GM12878 (cell line): ENCODE measurements at regions not wholly inside any gene's neighbourhood (a gene's known extent, or its start where the extent isn't known, plus 50 kb on each side); places are given as distances from the start of the nearest gene placed in this dataset.

Source experiments
- ATAC-seq: fragments of 200-7000 bp; cut with Tn5 transposase; 3 replicates; pipeline ENCODE4 v1.9.1; 2020; ENCODE audit warnings: mild to moderate bottlenecking, moderate library complexity
- BruUV-seq: library from RNA; stranded (reverse); fragments of 400-500 nt; replicated peaks from 2 replicates; lab custom pipeline; 2021; lab: Mats Ljungman, UMichigan
- CTCF ChIA-PET: fragments of 300-600 bp; sonication (Branson Sonifier 250); formaldehyde crosslinking; extraction: SDS; loops from one replicate; lab custom pipeline; 2021; ENCODE audit warnings: inconsistent platforms; lab: Yijun Ruan, JAX
- POLR2A ChIA-PET: fragments of 350-600 bp; formaldehyde crosslinking; extraction: SDS; loops from one replicate; lab custom pipeline; 2021; ENCODE audit warnings: inconsistent platforms; lab: Charles Lee
- RAD21 ChIA-PET: fragments of 300-600 bp; sonication (Branson Sonifier 250); formaldehyde crosslinking; loops from one replicate; lab custom pipeline; 2023; ENCODE audit warnings: antibody characterized with exemption; ENCODE audit not compliant: unreplicated experiment; lab: Charles Lee
- SMC1A ChIA-PET: fragments of 300-600 bp; sonication (Branson Sonifier 250); formaldehyde crosslinking; loops from one replicate; lab custom pipeline; 2023; ENCODE audit not compliant: unreplicated experiment, uncharacterized antibody; lab: Charles Lee
- DNase-seq: peaks from one replicate; pipeline ENCODE4 v3.0.0-alpha.2; 2011; ENCODE audit warnings: low read depth, low spot score
- FAIRE-seq: peaks from 3 replicates; lab custom pipeline; 2011; peaks lifted over from hg19 to GRCh38; lab: Jason Lieb, UNC
- H2AFZ ChIP-seq: 2 replicates; pipeline ENCODE4 v1.6.0; 2011; ENCODE audit warnings: low read depth, low read length, control low read depth; ENCODE audit not compliant: control insufficient read depth
- H3K27ac ChIP-seq: 2 replicates; pipeline ENCODE4 v1.5.1; 2011; ENCODE audit warnings: control low read depth; ENCODE audit not compliant: control insufficient read depth, insufficient read depth
- H3K27me3 ChIP-seq, 2 experiments: replicated peaks in 1 of 2; 2 replicates each; pipeline versions ENCODE4 v1.6.0 to v1.6.1; 2011; ENCODE audit warnings: low read length in 1 of 2; ENCODE audit not compliant: control insufficient read depth in 2 of 2, insufficient read depth in 2 of 2
- H3K36me3 ChIP-seq, 2 experiments: 2 replicates each; pipeline ENCODE4 v1.5.1; 2011; ENCODE audit warnings: low read length in 1 of 2; ENCODE audit not compliant: control insufficient read depth in 2 of 2, insufficient read depth in 2 of 2
- H3K4me1 ChIP-seq: 2 replicates; pipeline ENCODE4 v1.6.1; 2011; ENCODE audit warnings: mild to moderate bottlenecking, low read length, moderate library complexity, mixed read lengths; ENCODE audit not compliant: control insufficient read depth, insufficient read depth
- H3K4me2 ChIP-seq: 2 replicates; pipeline ENCODE4 v1.6.0; 2011; ENCODE audit warnings: control low read depth; ENCODE audit not compliant: control insufficient read depth, insufficient read depth
- H3K4me3 ChIP-seq: fragments of 200-600 bp; sonication (generic); 2 replicates; pipeline ENCODE4 v1.5.1; 2016
- H3K79me2 ChIP-seq: 2 replicates; pipeline ENCODE4 v1.6.0; 2011; ENCODE audit warnings: low read length; ENCODE audit not compliant: control insufficient read depth, insufficient read depth
- H3K9ac ChIP-seq: 2 replicates; pipeline ENCODE4 v1.8.0; 2011; ENCODE audit warnings: low read length, control low read depth, mixed read lengths; ENCODE audit not compliant: control insufficient read depth, insufficient read depth
- H3K9me3 ChIP-seq: replicated peaks from 3 replicates; pipeline ENCODE4 v1.5.1; 2011; ENCODE audit warnings: mild to moderate bottlenecking, low read length; ENCODE audit not compliant: control insufficient read depth, insufficient read depth
- H4K20me1 ChIP-seq: 2 replicates; pipeline ENCODE4 v1.6.0; 2011; ENCODE audit not compliant: control insufficient read depth, insufficient read depth
- EGR1 ChIP-seq, 2 experiments: IDR thresholded peaks; 1 replicate in 1 of 2; 2 replicates in 1 of 2; pipeline ENCODE4 v1.6.1; 2011 to 2012; ENCODE audit warnings: low read depth in 2 of 2, low read length in 2 of 2, borderline replicate concordance in 1 of 2, mild to moderate bottlenecking in 1 of 2, moderate library complexity in 1 of 2
- SKIL ChIP-seq: fragments of 450-650 bp; IDR thresholded peaks from 2 replicates; pipeline ENCODE4 v1.6.1; 2017; ENCODE audit warnings: mild to moderate bottlenecking, low read depth, inconsistent platforms; ENCODE audit not compliant: poor library complexity, severe bottlenecking
- SUZ12 ChIP-seq: fragments of 200-600 bp; sonication (generic); IDR thresholded peaks from one replicate; pipeline ENCODE4 v1.6.1; 2018; ENCODE audit warnings: antibody characterized with exemption, mild to moderate bottlenecking; ENCODE audit not compliant: unreplicated experiment
- ZNF207 ChIP-seq: fragments of 450-650 bp; IDR thresholded peaks from 2 replicates; pipeline ENCODE4 v1.6.1; 2014; ENCODE audit warnings: antibody characterized with exemption, mild to moderate bottlenecking, borderline replicate concordance
- WGBS: methylation state at CpG from one replicate; pipeline ENCODE4 v1.1.6; 2016; ENCODE audit warnings: low lambda C conversion rate; ENCODE audit not compliant: insufficient replicate concordance, insufficient coverage; ENCODE audit errors: missing lambda C conversion rate; 5-methylcytosine and 5-hydroxymethylcytosine counted together
- in situ Hi-C: fragments of 300-500 bp; cut with MboI; formaldehyde crosslinking; loops from 9 replicates; pipeline ENCODE4 v1.14.3; 2018; ENCODE audit warnings: mixed read lengths
- intact Hi-C: fragments of 100-400 bp; cut with micrococcal nuclease; formaldehyde crosslinking; loops from one replicate; pipeline ENCODE4 v1.14.2; 2022; ENCODE audit not compliant: unreplicated experiment

GRCh38 chr10:101292194-101293006, 61.6 kb upstream of the BTRC start:
- in situ Hi-C loops: loop anchor here (10.0 kb wide), 1 partner anchor 152 kb away; no protein-coding TSS in a partner anchor
- no peak overlapping the region for H2AFZ ChIP-seq

More at GRCh38 chr10:101292194-101293006, 61.6 kb upstream of the BTRC start:
- intact Hi-C loops: loop anchor here (5.0 kb wide), 1 partner anchor 130 kb away; no protein-coding TSS in a partner anchor
- Histone ChIP-seq H3K27me3 (peaks cover 9 to 15% of the 10 kb centered on the region in 2 experiments), H3K27ac (no peak overlapping the region), H3K4me1 (no peaks in the 10 kb centered on the region), H3K4me3 (peak overlapping the region; percentile 46; the same call in 1 of the 2 replicates), H4K20me1 (no peaks in the 10 kb centered on the region; the same call in 1 of the 2 replicates), H3K36me3 (no peaks in the 10 kb centered on the region), H3K9ac (no peak overlapping the region), H3K4me2 (peak overlapping the region; percentile 62), H3K79me2 (no peaks in the 10 kb centered on the region), H3K9me3 (no peaks in the 10 kb centered on the region)
- TF ChIP-seq SKIL (no peak), SUZ12 (peak; percentile 31), ZNF207 (no peak), EGR1 (IDR thresholded peaks at IDR 0.05; ENCODE audit: borderline replicate concordance in 1 of 2, low read depth in 2 of 2, low read length in 2 of 2) (no peak)
- DNase-seq (no peak), ATAC-seq (no peak), FAIRE-seq (no peak)
- ChIA-PET RAD21 (interaction anchor here (1.2 kb wide), 1 partner anchor 278 kb away, joined by 3 read pairs; no protein-coding TSS in a partner anchor), CTCF (interaction anchor here (0.5 to 4.0 kb wide), 10 partner anchors 16 to 586 kb away, joined by 3 to 22 read pairs (median 4); no protein-coding TSS in a partner anchor), POLR2A (no interaction called here), SMC1A (interaction anchor here (0.7 to 1.0 kb wide), 2 partner anchors 20 to 152 kb away, joined by 3 read pairs; no protein-coding TSS in a partner anchor)
- WGBS: 2% methylated on average over 65 of the region's 65 CpGs
- no TSS peak for BruUV-seq
